ENCODE measurements at regions not wholly inside any gene's neighbourhood (a gene's known extent, or its start where the extent isn't known, plus 50 kb on each side); places are given as distances from the start of the nearest gene placed in this dataset.

- Histone ChIP-seq H3K27ac (replicated peaks) (no peak overlapping the region), H3K27me3 (ENCODE audit: low read depth) (no peaks in the 10 kb centered on the region), H3K4me1 (no peaks in the 10 kb centered on the region), H3K9me3 (replicated peaks) (peaks cover 26% of the 10 kb centered on the region), H3K4me3 (no peak overlapping the region), H3K36me3 (no peaks in the 10 kb centered on the region)
- intact Hi-C loops (cut with micrococcal nuclease): no loop called here
- DNase-seq: no peak
- TF ChIP-seq, protein P1, sequence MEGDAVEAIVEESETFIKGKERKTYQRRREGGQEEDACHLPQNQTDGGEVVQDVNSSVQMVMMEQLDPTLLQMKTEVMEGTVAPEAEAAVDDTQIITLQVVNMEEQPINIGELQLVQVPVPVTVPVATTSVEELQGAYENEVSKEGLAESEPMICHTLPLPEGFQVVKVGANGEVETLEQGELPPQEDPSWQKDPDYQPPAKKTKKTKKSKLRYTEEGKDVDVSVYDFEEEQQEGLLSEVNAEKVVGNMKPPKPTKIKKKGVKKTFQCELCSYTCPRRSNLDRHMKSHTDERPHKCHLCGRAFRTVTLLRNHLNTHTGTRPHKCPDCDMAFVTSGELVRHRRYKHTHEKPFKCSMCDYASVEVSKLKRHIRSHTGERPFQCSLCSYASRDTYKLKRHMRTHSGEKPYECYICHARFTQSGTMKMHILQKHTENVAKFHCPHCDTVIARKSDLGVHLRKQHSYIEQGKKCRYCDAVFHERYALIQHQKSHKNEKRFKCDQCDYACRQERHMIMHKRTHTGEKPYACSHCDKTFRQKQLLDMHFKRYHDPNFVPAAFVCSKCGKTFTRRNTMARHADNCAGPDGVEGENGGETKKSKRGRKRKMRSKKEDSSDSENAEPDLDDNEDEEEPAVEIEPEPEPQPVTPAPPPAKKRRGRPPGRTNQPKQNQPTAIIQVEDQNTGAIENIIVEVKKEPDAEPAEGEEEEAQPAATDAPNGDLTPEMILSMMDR (IDR thresholded peaks at IDR 0.05; ENCODE audit: borderline replicate concordance): no peak
Measured at GRCh38 chr2:149924028-149924427, 336.5 kb upstream of the MMADHC start.

DNA sequence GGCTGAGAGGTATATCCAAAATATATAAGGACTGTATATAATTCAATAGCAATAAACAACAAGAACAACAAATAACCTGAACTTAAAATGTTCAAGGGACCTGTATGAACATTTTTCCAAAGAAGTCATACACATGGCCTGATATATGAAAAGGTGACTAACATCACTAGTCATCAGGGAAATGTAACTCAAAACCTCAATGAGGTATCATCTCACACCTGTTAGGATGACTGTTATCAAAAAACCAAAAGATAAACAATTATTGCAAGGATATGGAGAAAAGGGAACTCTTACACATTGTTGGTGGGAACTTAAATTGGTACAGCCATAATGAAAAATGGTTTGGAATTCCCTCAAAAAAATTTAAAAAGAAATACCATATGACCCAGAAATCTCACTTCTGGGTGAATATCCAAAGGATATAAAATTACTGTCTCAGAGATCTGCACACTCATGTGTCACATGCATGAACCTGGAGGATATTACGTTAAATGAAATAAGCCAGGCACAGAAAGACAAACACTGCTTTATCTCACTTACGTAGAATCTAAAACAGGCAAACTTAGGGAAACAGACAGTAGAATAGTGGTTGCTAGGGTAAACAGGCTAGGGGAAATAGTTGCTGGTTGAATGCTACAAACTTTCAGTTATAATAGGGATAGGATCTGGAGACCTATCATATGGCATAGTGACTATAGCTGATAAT lies 334.5 kb upstream of the MMADHC start:
- Histone ChIP-seq H3K27ac (replicated peaks) (no peak overlapping the region), H3K4me3 (no peak overlapping the region), H3K27me3 (ENCODE audit: low read depth) (no peaks in the 10 kb centered on the region), H3K36me3 (no peaks in the 10 kb centered on the region), H3K9me3 (replicated peaks) (peaks cover 36% of the 10 kb centered on the region), H3K4me1 (no peaks in the 10 kb centered on the region)
- TF ChIP-seq, protein P1 (IDR thresholded peaks at IDR 0.05; ENCODE audit: borderline replicate concordance): no peak
- DNase-seq: no peak
- intact Hi-C loops (cut with micrococcal nuclease): no loop called here

DNA sequence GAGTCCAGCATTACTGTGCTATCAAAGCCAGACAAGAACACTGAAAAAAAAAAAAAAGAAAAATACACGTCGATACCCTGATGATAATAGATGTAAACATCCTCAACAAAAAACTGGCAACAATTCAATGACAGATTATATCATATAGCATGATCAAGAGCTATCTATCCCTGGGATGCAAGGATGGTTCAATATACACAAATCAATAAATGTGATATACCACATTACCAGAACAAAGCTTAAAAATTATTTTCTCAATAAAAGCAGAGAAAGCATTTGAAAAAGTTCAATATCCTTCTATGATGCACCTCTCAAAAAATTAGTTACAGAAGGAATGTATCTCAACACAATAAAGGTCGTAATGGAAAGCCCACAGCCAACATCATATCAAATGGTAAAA lies 332.8 kb upstream of the MMADHC start:
- no peak overlapping the region for H3K4me3 ChIP-seq
- intact Hi-C loops (cut with micrococcal nuclease): no loop called here
- peaks cover 36% of the 10 kb centered on the region for H3K9me3 ChIP-seq (replicated peaks)
- no peaks in the 10 kb centered on the region for H3K27me3 ChIP-seq (ENCODE audit: low read depth)
- DNase-seq: no peak
- H3K36me3 ChIP-seq: no peaks in the 10 kb centered on the region
- H3K27ac ChIP-seq (replicated peaks): no peak overlapping the region
- H3K4me1 ChIP-seq: no peaks in the 10 kb centered on the region
- TF ChIP-seq, protein P1 (IDR thresholded peaks at IDR 0.05; ENCODE audit: borderline replicate concordance): no peak

DNA sequence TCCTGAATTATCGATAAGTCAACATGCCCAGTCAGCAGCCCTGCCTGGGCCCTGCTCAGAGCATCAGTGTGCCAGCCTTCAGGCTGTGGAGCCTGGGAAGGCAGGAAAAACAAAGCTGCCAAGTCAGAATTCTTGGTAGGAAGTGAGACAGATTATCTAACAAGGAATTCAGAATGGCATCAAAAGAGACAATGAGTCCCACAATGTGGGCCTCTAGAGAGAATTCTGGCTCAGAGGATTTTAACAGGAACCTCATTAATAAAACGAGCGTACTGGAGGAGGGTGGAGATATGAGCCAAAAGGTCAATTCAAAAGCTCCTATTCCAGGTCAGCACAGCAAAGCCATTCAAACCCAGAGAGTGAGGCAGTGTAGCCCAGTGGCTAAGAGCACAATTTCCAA lies 327.6 kb upstream of the MMADHC start:
- Histone ChIP-seq H3K27me3 (ENCODE audit: low read depth) (no peaks in the 10 kb centered on the region), H3K4me1 (no peaks in the 10 kb centered on the region), H3K27ac (replicated peaks) (no peak overlapping the region), H3K36me3 (no peaks in the 10 kb centered on the region), H3K9me3 (replicated peaks) (peaks cover 53% of the 10 kb centered on the region), H3K4me3 (no peak overlapping the region)
- TF ChIP-seq, protein P1 (IDR thresholded peaks at IDR 0.05; ENCODE audit: borderline replicate concordance): no peak
- intact Hi-C loops (cut with micrococcal nuclease): no loop called here
- DNase-seq: no peak

DNA sequence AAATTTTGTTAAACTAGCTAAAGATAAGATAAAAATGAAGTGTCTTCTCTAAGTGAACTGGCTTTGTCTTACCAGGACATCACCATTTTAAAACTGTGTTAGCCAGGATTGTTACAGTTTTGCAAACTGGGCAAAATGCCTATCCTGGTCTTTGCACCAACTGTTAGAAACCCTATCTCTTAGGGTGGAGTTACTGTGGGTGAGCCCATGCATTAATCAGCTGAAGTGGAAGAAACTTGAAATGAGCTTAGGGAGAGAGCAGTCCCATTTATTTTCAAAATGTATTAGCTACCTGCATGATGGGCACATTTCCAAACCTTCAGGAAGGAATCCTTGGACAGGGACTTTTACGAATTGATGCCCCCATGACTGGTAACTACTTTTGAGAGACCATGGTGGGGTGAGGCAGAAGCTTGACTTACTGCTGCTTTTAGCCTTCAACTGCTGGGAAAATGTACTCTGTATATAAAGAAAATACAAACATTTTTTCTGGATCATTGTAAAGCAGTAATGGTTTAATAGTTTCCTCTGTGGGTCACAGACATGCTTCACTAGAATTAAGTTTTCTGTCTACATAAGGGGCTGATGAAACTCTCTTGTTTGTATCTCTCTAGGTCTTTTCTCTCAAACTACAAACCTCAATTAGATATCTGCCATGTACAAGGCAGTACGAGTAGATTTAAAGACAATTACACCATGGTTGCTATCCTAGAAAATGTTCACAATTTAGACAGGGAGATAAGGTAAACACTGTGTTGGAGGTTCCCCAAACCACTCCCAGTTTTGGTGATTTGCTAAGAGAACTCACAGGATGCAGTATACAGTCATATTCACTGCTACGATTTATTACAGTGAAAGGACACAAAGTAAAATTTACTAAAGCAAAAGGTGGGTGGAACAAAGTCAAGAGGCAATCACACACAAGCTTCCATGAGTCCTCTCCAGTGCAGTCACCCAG lies 321.4 kb upstream of the MMADHC start:
- H3K4me1 ChIP-seq: no peaks in the 10 kb centered on the region
- intact Hi-C loops (cut with micrococcal nuclease): no loop called here
- no peak for DNase-seq
- H3K27me3 ChIP-seq (ENCODE audit: low read depth): no peaks in the 10 kb centered on the region
- H3K27ac ChIP-seq (replicated peaks): no peak overlapping the region
- no peaks in the 10 kb centered on the region for H3K36me3 ChIP-seq
- TF ChIP-seq, protein P1 (IDR thresholded peaks at IDR 0.05; ENCODE audit: borderline replicate concordance): no peak
- H3K9me3 ChIP-seq (replicated peaks): peaks cover 32% of the 10 kb centered on the region
- H3K4me3 ChIP-seq: no peak overlapping the region
